GM12865 (cell line): ENCODE measurements at regions not wholly inside any gene's neighbourhood (a gene's known extent, or its start where the extent isn't known, plus 50 kb on each side); places are given as distances from the start of the nearest gene placed in this dataset.
A peak's percentile ranks its signal among the peaks of the same experiment; 100 is the strongest.

Experiments used
- DNase-seq: peaks from one replicate; pipeline ENCODE4 v3.0.0; 2010; ENCODE audit warnings: low read depth
- H3K4me3 ChIP-seq: 2 replicates; pipeline ENCODE4 v1.5.1; 2011; ENCODE audit warnings: mild to moderate bottlenecking, low read depth, low read length, control low read depth
- CTCF ChIP-seq: IDR thresholded peaks from 2 replicates; pipeline ENCODE4 v1.5.1; 2011; ENCODE audit warnings: low read length, control low read depth, low read depth, inconsistent platforms; ENCODE audit not compliant: insufficient read depth; ENCODE audit errors: missing control alignments

- TF ChIP-seq CTCF: no peak
- H3K4me3 ChIP-seq: no peak overlapping the region
Measured at GRCh38 chr1:29514361-29515169, 278.2 kb downstream of the PTPRU start.

GRCh38 chr1:29513357-29513756 is 277.0 kb downstream of the PTPRU start:
- H3K4me3 ChIP-seq: no peak overlapping the region
- peak; percentile 47 for TF ChIP-seq CTCF
- peak; percentile 53 for DNase-seq

More at GRCh38 chr1:29514361-29515169, 278.2 kb downstream of the PTPRU start:
- DNase-seq: no peak

- no peak for TF ChIP-seq CTCF
- no peak for DNase-seq
- H3K4me3 ChIP-seq: no peak overlapping the region
Measured at GRCh38 chr1:29511436-29511835, 275.1 kb downstream of the PTPRU start.

GRCh38 chr1:29508458-29509107 is 272.3 kb downstream of the PTPRU start:
- H3K4me3 ChIP-seq: no peak overlapping the region
- no peak for DNase-seq
- TF ChIP-seq CTCF: no peak

GRCh38 chr1:29506678-29507225 is 270.4 kb downstream of the PTPRU start:
- no peak for TF ChIP-seq CTCF
- DNase-seq: no peak
- no peak overlapping the region for H3K4me3 ChIP-seq

DNA sequence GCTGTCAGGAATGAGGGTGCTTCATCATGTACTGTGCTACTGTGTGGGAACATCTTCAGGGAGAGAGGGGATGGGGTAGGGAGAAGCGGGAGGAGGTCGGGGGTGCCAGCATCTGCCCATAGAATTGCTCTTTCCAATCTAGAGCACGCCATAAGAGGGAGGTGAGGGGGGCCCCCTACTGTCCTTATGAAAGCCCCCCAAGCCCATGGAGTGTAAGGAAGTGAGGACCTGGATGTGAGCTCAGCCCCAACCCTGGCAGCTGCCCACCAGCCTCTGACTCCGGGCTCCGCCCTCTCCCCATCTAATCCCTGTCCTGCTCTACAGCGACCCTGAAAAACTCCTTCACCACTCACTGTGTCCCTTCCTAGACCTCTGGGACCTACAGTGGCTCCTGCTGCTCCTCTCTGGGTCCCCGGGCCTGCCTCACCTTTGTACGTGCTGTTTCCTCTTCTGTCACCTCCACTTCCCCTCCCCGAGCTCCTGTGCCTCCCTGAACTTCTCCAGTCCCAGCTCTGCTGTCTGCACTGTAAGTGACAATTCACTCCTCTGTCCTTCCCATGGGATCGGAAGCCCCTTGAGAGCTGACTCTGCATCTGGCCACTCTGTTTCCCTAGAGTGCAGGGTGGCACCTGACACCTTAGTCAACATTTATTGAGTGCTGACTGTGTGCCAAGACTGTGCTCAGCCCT is 269.4 kb downstream of the PTPRU start:
- TF ChIP-seq CTCF: no peak
- no peak overlapping the region for H3K4me3 ChIP-seq
- no peak for DNase-seq
